ENCODE measurements at regions not wholly inside any gene's neighbourhood (a gene's known extent, or its start where the extent isn't known, plus 50 kb on each side); places are given as distances from the start of the nearest gene placed in this dataset.
A peak's percentile ranks its signal among the peaks of the same experiment; 100 is the strongest.

DNA sequence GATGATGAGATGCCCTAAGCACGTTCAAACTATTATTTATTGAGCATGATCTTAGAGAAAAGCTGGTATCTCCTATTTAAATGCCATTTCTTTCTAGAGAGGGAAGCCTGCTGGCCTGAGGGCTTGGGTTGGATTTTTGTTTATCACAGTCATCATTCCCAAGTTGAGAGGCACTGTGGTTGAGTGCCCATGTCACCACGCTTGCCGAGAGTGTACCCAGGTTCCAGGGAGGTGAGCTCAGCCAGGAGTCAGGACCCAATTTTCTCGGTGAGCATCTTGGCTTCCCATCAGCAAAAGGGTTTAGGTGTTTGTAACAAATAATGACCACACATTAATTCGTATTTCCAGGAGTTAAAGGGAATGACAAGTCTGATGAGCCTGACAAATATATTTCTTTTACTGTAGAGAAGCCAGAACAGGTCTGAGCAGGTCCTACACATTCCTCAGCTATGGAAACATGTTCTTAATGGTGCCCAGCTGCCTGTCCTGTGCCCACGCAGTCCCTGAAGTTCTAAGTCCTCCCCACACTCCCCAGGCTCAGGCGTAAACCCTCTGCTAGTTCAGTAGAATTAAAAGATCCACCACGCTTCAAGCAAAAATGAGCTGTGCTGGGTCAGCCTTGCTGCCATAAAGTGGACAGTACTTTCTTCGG is 258.9 kb upstream of the IRX2 start:
- Histone ChIP-seq H3K9me3 (ENCODE audit: insufficient read depth, low read length, severe bottlenecking) (no peaks in the 10 kb centered on the region), H2AFZ (ENCODE audit: low read depth, low read length) (peak overlapping the region; percentile 59), H3K4me3 (ENCODE audit: low read depth in 1 of 2, low read length in 2 of 2) (no peak overlapping the region), H3K36me3 (ENCODE audit: insufficient read depth, low read length) (no peaks in the 10 kb centered on the region), H3K79me2 (ENCODE audit: insufficient read depth, low read length) (no peaks in the 10 kb centered on the region), H4K20me1 (ENCODE audit: insufficient read depth, low read length) (no peaks in the 10 kb centered on the region), H3K27ac (ENCODE audit: low read length) (peak overlapping the region; percentile 79), H3K27me3 (ENCODE audit: insufficient read depth, low read length, poor library complexity) (no peaks in the 10 kb centered on the region), H3K9ac (ENCODE audit: low read depth, low read length) (no peak overlapping the region), H3K4me2 (ENCODE audit: insufficient read depth, low read length) (no peak overlapping the region), H3K4me1 (ENCODE audit: insufficient read depth, low read length) (peaks cover 20% of the 10 kb centered on the region)
- ATAC-seq (ENCODE audit: insufficient read depth, low read depth) (peak; percentile 56; the same call in 2 of the 3 replicates), DNase-seq (no peak)
- TF ChIP-seq EZH2 (IDR thresholded peaks at IDR 0.05; ENCODE audit: borderline replicate concordance, low read depth, low read length, severe bottlenecking) = no peak
- no peak for TF ChIP-seq CTCF (IDR thresholded peaks at IDR 0.05; ENCODE audit: borderline replicate concordance, extremely low read depth, low read length, poor library complexity, severe bottlenecking)

GRCh38 chr5:3009605-3010004 is 258.1 kb upstream of the IRX2 start:
- H3K4me1 ChIP-seq (ENCODE audit: insufficient read depth, low read length) = peaks cover 20% of the 10 kb centered on the region
- no peak overlapping the region for H3K4me3 ChIP-seq (ENCODE audit: low read depth in 1 of 2, low read length in 2 of 2)
- no peaks in the 10 kb centered on the region for H4K20me1 ChIP-seq (ENCODE audit: insufficient read depth, low read length)
- H3K9me3 ChIP-seq (ENCODE audit: insufficient read depth, low read length, severe bottlenecking) = no peaks in the 10 kb centered on the region
- H3K36me3 ChIP-seq (ENCODE audit: insufficient read depth, low read length) = no peaks in the 10 kb centered on the region
- no peak for ATAC-seq (ENCODE audit: insufficient read depth, low read depth)
- DNase-seq = no peak
- H3K4me2 ChIP-seq (ENCODE audit: insufficient read depth, low read length) = no peak overlapping the region
- no peaks in the 10 kb centered on the region for H3K79me2 ChIP-seq (ENCODE audit: insufficient read depth, low read length)
- H3K9ac ChIP-seq (ENCODE audit: low read depth, low read length) = no peak overlapping the region
- no peak for TF ChIP-seq EZH2 (IDR thresholded peaks at IDR 0.05; ENCODE audit: borderline replicate concordance, low read depth, low read length, severe bottlenecking)
- TF ChIP-seq CTCF (IDR thresholded peaks at IDR 0.05; ENCODE audit: borderline replicate concordance, extremely low read depth, low read length, poor library complexity, severe bottlenecking) = no peak
- H3K27ac ChIP-seq (ENCODE audit: low read length) = no peak overlapping the region
- H2AFZ ChIP-seq (ENCODE audit: low read depth, low read length) = no peak overlapping the region
- H3K27me3 ChIP-seq (ENCODE audit: insufficient read depth, low read length, poor library complexity) = no peaks in the 10 kb centered on the region

DNA sequence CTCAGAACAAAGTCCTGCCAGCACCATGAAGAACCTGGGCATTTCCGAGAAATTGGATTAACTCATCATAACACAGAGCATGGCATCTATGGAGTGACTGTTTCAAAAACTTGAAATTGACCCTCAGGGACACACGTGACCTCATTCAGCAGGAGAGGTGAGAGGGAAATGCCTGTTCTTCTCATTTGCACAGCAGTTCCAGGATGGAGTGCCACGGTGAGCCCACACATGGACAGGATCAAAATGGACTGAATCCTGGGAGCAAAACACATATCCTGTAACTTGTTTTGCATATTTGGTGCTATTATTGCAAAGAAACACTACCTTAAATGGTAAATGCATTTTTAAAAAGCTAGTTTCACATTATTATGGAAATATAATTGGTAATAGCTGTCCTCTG is 256.1 kb upstream of the IRX2 start:
- no peaks in the 10 kb centered on the region for H3K79me2 ChIP-seq (ENCODE audit: insufficient read depth, low read length)
- TF ChIP-seq CTCF (IDR thresholded peaks at IDR 0.05; ENCODE audit: borderline replicate concordance, extremely low read depth, low read length, poor library complexity, severe bottlenecking) (no peak), EZH2 (IDR thresholded peaks at IDR 0.05; ENCODE audit: borderline replicate concordance, low read depth, low read length, severe bottlenecking) (no peak)
- H3K4me3 ChIP-seq (ENCODE audit: low read depth in 1 of 2, low read length in 2 of 2) = no peak overlapping the region
- H3K27me3 ChIP-seq (ENCODE audit: insufficient read depth, low read length, poor library complexity) = no peaks in the 10 kb centered on the region
- no peak overlapping the region for H2AFZ ChIP-seq (ENCODE audit: low read depth, low read length)
- no peak overlapping the region for H3K9ac ChIP-seq (ENCODE audit: low read depth, low read length)
- no peak overlapping the region for H3K27ac ChIP-seq (ENCODE audit: low read length)
- H3K4me2 ChIP-seq (ENCODE audit: insufficient read depth, low read length) = no peak overlapping the region
- H4K20me1 ChIP-seq (ENCODE audit: insufficient read depth, low read length) = no peaks in the 10 kb centered on the region
- no peak for ATAC-seq (ENCODE audit: insufficient read depth, low read depth)
- no peaks in the 10 kb centered on the region for H3K36me3 ChIP-seq (ENCODE audit: insufficient read depth, low read length)
- H3K4me1 ChIP-seq (ENCODE audit: insufficient read depth, low read length) = peaks cover 20% of the 10 kb centered on the region
- H3K9me3 ChIP-seq (ENCODE audit: insufficient read depth, low read length, severe bottlenecking) = no peaks in the 10 kb centered on the region
- DNase-seq = no peak

All from DND-41 (cell line).